Panc1 (cell line): ENCODE measurements at regions not wholly inside any gene's neighbourhood (a gene's known extent, or its start where the extent isn't known, plus 50 kb on each side); places are given as distances from the start of the nearest gene placed in this dataset.

Source experiments
- ATAC-seq: fragments of 200-7000 bp; cut with Tn5 transposase; 2 replicates; pipeline ENCODE4 v1.9.1; 2020; ENCODE audit warnings: mild to moderate bottlenecking, moderate library complexity
- BruUV-seq: library from RNA; stranded (reverse); fragments of 400-500 nt; replicated peaks from 2 replicates; lab custom pipeline; 2021; lab: Mats Ljungman, UMichigan
- CTCF ChIA-PET: fragments of 300-600 bp; sonication (Branson Sonifier 250); formaldehyde crosslinking; loops from one replicate; lab custom pipeline; 2022; ENCODE audit warnings: antibody characterized with exemption; lab: Charles Lee
- POLR2A ChIA-PET: fragments of 300-600 bp; sonication (Branson Sonifier 250); formaldehyde crosslinking; loops from one replicate; lab custom pipeline; 2022; ENCODE audit warnings: antibody characterized with exemption; lab: Charles Lee
- DNase-seq: peaks from one replicate; pipeline ENCODE4 v3.0.0-alpha.2; 2010; ENCODE audit warnings: low read depth, low spot score
- H3K27ac ChIP-seq: 2 replicates; pipeline ENCODE4 v1.5.1; 2011; ENCODE audit warnings: mild to moderate bottlenecking, low read length, inconsistent platforms
- H3K27me3 ChIP-seq: fragments of 200-500 bp; sonication (Bioruptor generic); 2 replicates; pipeline ENCODE4 v1.6.0; 2014; ENCODE audit warnings: low read length, inconsistent platforms; ENCODE audit not compliant: control insufficient read depth, insufficient read depth
- H3K36me3 ChIP-seq: fragments of 200-500 bp; sonication (Bioruptor generic); 2 replicates; pipeline ENCODE4 v1.5.1; 2014; ENCODE audit warnings: inconsistent platforms, mild to moderate bottlenecking, low read length, moderate library complexity; ENCODE audit not compliant: control insufficient read depth, insufficient read depth
- H3K4me1 ChIP-seq: 2 replicates; pipeline ENCODE4 v1.5.1; 2011; ENCODE audit warnings: inconsistent platforms, mild to moderate bottlenecking, low read length, moderate library complexity; ENCODE audit not compliant: control insufficient read depth, insufficient read depth
- H3K4me3 ChIP-seq, 2 experiments: 2 replicates each; pipeline ENCODE4 v1.5.1; 2011 to 2012; ENCODE audit warnings: low read depth in 2 of 2, low read length in 2 of 2, mild to moderate bottlenecking in 2 of 2, inconsistent platforms in 1 of 2, moderate library complexity in 1 of 2
- H3K9me3 ChIP-seq: fragments of 200-500 bp; sonication (Bioruptor generic); 2 replicates; pipeline ENCODE4 v1.5.1; 2014; ENCODE audit warnings: low read depth, mild to moderate bottlenecking, inconsistent platforms, low read length, moderate library complexity; ENCODE audit not compliant: control insufficient read depth, insufficient read depth
- CTCF ChIP-seq: fragments of 450-650 bp; IDR thresholded peaks from 2 replicates; pipeline ENCODE4 v1.5.1; 2017; ENCODE audit warnings: mild to moderate bottlenecking
- POLR2AphosphoS5 ChIP-seq: IDR thresholded peaks from 2 replicates; pipeline ENCODE4 v1.6.1; 2012; ENCODE audit warnings: mild to moderate bottlenecking, low read depth, low read length, moderate library complexity
- REST ChIP-seq, 2 experiments: IDR thresholded peaks; 2 replicates each; pipeline ENCODE4 v1.6.1; 2011 to 2012; ENCODE audit warnings: low read depth in 2 of 2, control low read depth in 1 of 2, low read length in 1 of 2, mild to moderate bottlenecking in 1 of 2, moderate library complexity in 1 of 2; ENCODE audit not compliant: insufficient read depth in 1 of 2
- SIN3A ChIP-seq: IDR thresholded peaks from 2 replicates; pipeline ENCODE4 v1.6.1; 2012; ENCODE audit warnings: low read depth, mild to moderate bottlenecking, low read length, moderate library complexity, borderline replicate concordance; ENCODE audit not compliant: insufficient read depth
- TCF7L2 ChIP-seq: IDR thresholded peaks from 2 replicates; pipeline ENCODE4 v1.6.1; 2011; ENCODE audit warnings: mild to moderate bottlenecking, low read depth, low read length, inconsistent platforms
- in situ Hi-C: cut with HindIII; loops from 2 replicates; pipeline ENCODE4 v1.10.0; 2016; ENCODE audit warnings: low sequenced_read_pairs, low pct_unique_long_range_greater_than_20kb
- intact Hi-C: fragments of 100-400 bp; cut with micrococcal nuclease; formaldehyde crosslinking; loops from one replicate; pipeline ENCODE4 v1.10.0; 2022; ENCODE audit not compliant: unreplicated experiment

- DNase-seq, result no peak
- no peak overlapping the region for H3K27ac ChIP-seq
- TF ChIP-seq CTCF, result no peak
- TF ChIP-seq REST (IDR thresholded peaks at IDR 0.05; ENCODE audit: insufficient read depth in 1 of 2, low read depth in 2 of 2, low read length in 1 of 2), result no peak
- TF ChIP-seq TCF7L2, result no peak
- no peak for TF ChIP-seq SIN3A
- no peak for TF ChIP-seq POLR2AphosphoS5
- H3K9me3 ChIP-seq, result no peaks in the 10 kb centered on the region
- CTCF ChIA-PET, result no interaction called here
- H3K27me3 ChIP-seq, result no peaks in the 10 kb centered on the region
- H3K4me3 ChIP-seq, result no peak overlapping the region
- intact Hi-C loops, result no loop called here
- no TSS peak for BruUV-seq
- no peak; the same call in 1 of the 2 replicates for ATAC-seq
- in situ Hi-C loops, result no loop called here
- H3K4me1 ChIP-seq, result no peaks in the 10 kb centered on the region
- H3K36me3 ChIP-seq, result no peaks in the 10 kb centered on the region
- POLR2A ChIA-PET, result no interaction called here
Measured at GRCh38 chr6:143594647-143595046, 83.1 kb upstream of the PHACTR2 start.

- Histone ChIP-seq H3K4me1 (no peaks in the 10 kb centered on the region), H3K27me3 (no peaks in the 10 kb centered on the region), H3K36me3 (no peaks in the 10 kb centered on the region), H3K27ac (no peak overlapping the region), H3K4me3 (no peak overlapping the region), H3K9me3 (no peaks in the 10 kb centered on the region)
- no peak for ATAC-seq
- in situ Hi-C loops, result no loop called here
- CTCF ChIA-PET, result no interaction called here
- no peak for DNase-seq
- intact Hi-C loops, result no loop called here
- BruUV-seq, result no TSS peak
- peak; percentile 66 for TF ChIP-seq CTCF
- TF ChIP-seq REST (IDR thresholded peaks at IDR 0.05; ENCODE audit: insufficient read depth in 1 of 2, low read depth in 2 of 2, low read length in 1 of 2), result no peak
- POLR2A ChIA-PET, result no interaction called here
Measured at GRCh38 chr6:143592335-143592734, 80.8 kb upstream of the FUCA2 start.
